ENCODE measurements at regions not wholly inside any gene's neighbourhood (a gene's known extent, or its start where the extent isn't known, plus 50 kb on each side); places are given as distances from the start of the nearest gene placed in this dataset.

DNA sequence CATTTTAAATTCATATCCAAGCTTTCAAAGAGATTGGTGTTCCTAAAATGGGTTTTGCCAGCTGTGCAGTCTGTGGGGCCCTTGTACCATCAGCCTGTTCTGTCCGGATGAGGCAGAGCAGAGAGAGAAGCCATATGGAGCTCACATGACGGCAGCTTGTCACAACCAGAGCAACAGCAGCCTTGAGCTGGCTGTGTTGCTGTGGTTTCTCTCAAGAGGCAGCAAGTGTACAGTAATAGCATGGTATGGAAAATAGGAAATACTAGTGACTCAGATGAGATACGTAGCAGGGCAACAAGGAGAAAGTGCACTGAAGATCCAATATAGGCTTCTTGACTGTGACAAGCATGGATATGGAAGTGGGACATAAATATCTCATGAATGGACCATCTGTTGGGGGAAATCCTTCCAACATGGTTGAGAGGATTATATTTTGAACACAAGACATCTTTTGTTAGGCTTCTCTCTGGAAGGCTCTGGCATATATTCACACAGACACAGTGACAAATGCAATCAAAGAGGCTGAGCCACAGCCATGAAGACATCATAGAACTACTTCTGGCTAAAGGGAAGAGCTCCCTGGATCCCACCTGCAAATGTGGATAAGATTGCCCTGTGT, 251.0 kb upstream of the TAC1 start:
- TF ChIP-seq, protein P1, sequence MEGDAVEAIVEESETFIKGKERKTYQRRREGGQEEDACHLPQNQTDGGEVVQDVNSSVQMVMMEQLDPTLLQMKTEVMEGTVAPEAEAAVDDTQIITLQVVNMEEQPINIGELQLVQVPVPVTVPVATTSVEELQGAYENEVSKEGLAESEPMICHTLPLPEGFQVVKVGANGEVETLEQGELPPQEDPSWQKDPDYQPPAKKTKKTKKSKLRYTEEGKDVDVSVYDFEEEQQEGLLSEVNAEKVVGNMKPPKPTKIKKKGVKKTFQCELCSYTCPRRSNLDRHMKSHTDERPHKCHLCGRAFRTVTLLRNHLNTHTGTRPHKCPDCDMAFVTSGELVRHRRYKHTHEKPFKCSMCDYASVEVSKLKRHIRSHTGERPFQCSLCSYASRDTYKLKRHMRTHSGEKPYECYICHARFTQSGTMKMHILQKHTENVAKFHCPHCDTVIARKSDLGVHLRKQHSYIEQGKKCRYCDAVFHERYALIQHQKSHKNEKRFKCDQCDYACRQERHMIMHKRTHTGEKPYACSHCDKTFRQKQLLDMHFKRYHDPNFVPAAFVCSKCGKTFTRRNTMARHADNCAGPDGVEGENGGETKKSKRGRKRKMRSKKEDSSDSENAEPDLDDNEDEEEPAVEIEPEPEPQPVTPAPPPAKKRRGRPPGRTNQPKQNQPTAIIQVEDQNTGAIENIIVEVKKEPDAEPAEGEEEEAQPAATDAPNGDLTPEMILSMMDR (IDR thresholded peaks at IDR 0.05), result no peak
- TF ChIP-seq, protein P2, sequence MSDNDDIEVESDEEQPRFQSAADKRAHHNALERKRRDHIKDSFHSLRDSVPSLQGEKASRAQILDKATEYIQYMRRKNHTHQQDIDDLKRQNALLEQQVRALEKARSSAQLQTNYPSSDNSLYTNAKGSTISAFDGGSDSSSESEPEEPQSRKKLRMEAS (CRISPR knock-in tag; IDR thresholded peaks at IDR 0.05), result no peak
- no peak for TF ChIP-seq ZNF232 (CRISPR knock-in tag; IDR thresholded peaks at IDR 0.05)
- no peak for TF ChIP-seq ELF4 (CRISPR knock-in tag; IDR thresholded peaks at IDR 0.05; ENCODE audit: low read depth)

Data from WTC11 (cell line).